Adrenal gland (tissue), 9 donors: ENCODE measurements at regions not wholly inside any gene's neighbourhood (a gene's known extent, or its start where the extent isn't known, plus 50 kb on each side); places are given as distances from the start of the nearest gene placed in this dataset.

Experiments used
- DNase-seq, 7 donors: peaks; one replicate each; pipeline ENCODE4 v3.0.0-alpha.2; 2019 to 2020
- H3K27ac ChIP-seq, 5 donors: fragments of 200-600 bp; sonication (generic) in 4 of 5; 1 replicate in 3 of 5; 2 replicates in 2 of 5; pipeline versions ENCODE4 v1.5.1 to v1.8.0; 2016 to 2020; ENCODE audit warnings: mild to moderate bottlenecking in 1 of 5
- H3K27me3 ChIP-seq: fragments of 200-600 bp; 2 replicates; pipeline ENCODE4 v1.8.0; 2021
- H3K36me3 ChIP-seq, 2 donors: fragments of 200-600 bp; replicated peaks in 1 of 2; 1 replicate in 1 of 2; 2 replicates in 1 of 2; pipeline versions ENCODE4 v1.5.1 to v1.8.0; 2018 to 2022
- H3K4me1 ChIP-seq, 2 donors: fragments of 200-600 bp; replicated peaks in 1 of 2; 1 replicate in 1 of 2; 2 replicates in 1 of 2; pipeline versions ENCODE4 v1.5.1 to v1.8.0; 2018 to 2021
- H3K4me3 ChIP-seq, 4 donors: fragments of 200-600 bp; sonication (generic) in 3 of 4; one replicate each; pipeline ENCODE4 v1.5.1; 2016 to 2018
- H3K9me3 ChIP-seq, 3 donors: fragments of 200-600 bp; sonication (generic) in 1 of 3; replicated peaks in 1 of 3; 1 replicate in 2 of 3; 2 replicates in 1 of 3; pipeline versions ENCODE4 v1.5.1 to v1.8.0; 2016 to 2021
- CTCF ChIP-seq, 6 experiments: fragments of 450-650 bp in 4 of 6; fragments of 200-600 bp in 2 of 6; sonication (generic) in 1 of 6; IDR thresholded peaks; 1 replicate in 5 of 6; 2 replicates in 1 of 6; pipeline versions ENCODE4 v1.5.1 to v1.8.0; 2016 to 2021; ENCODE audit warnings: antibody characterized with exemption in 6 of 6, mild to moderate bottlenecking in 2 of 6, moderate library complexity in 1 of 6
- POLR2A ChIP-seq, 2 donors: fragments of 450-650 bp; IDR thresholded peaks; one replicate each; pipeline ENCODE4 v1.6.1; 2017; ENCODE audit warnings: antibody characterized with exemption in 2 of 2, mild to moderate bottlenecking in 2 of 2, moderate library complexity in 1 of 2
- WGBS, 4 donors: extraction: QIAGEN DNeasy Blood & Tissue Kit in 2 of 4; methylation state at CpG; one replicate each; pipeline versions ENCODE4 v1.1.5 to v1.1.7; 2013 to 2017; 5-methylcytosine and 5-hydroxymethylcytosine counted together
- intact Hi-C, 2 donors: fragments of 100-400 bp; cut with DNase I; formaldehyde crosslinking; loops; one replicate each; pipeline versions ENCODE4 v1.14.1 to v1.15.0; 2022 to 2023
- donor health status: healthy with polysubstance abuse.
- donor health status: Bipolar disorder and iron deficiency.
- donor health status: DM: yes; HTN: yes; CAD: no.
- donor health status: DM: no; HTN: no; CAD: no.
- donor health status: DM: no; HTN: no; CAD: no.

GRCh38 chr6:44569931-44570385 lies 182.5 kb downstream of the CDC5L start:
- no peaks in the 10 kb centered on the region for H3K36me3 ChIP-seq
- peaks cover 5 to 11% of the 10 kb centered on the region in 2 donors for H3K4me1 ChIP-seq
- no peak overlapping the region for H3K4me3 ChIP-seq
- 11 to 32% (median 19%) methylated on average over 4 to 7 of the region's 7 CpGs for WGBS, 4 donors
- intact Hi-C loops = no loop called here
- no peaks in the 10 kb centered on the region for H3K27me3 ChIP-seq
- DNase-seq = peak; percentile 17 to 67 (median 34)
- H3K9me3 ChIP-seq = no peaks in the 10 kb centered on the region
- TF ChIP-seq CTCF (IDR thresholded peaks at IDR 0.05) = no peak
- TF ChIP-seq POLR2A (IDR thresholded peaks at IDR 0.05) = no peak
- H3K27ac ChIP-seq = peak overlapping the region in 2 of 5 donors; percentile 11 to 53

- H3K4me3 ChIP-seq = no peak overlapping the region
- H3K27ac ChIP-seq = no peak overlapping the region
- intact Hi-C loops = no loop called here
- H3K36me3 ChIP-seq = no peaks in the 10 kb centered on the region
- no peaks in the 10 kb centered on the region for H3K9me3 ChIP-seq
- DNase-seq = peak in 1 of 7 donors; percentile 1
- TF ChIP-seq CTCF (IDR thresholded peaks at IDR 0.05) = no peak
- TF ChIP-seq POLR2A (IDR thresholded peaks at IDR 0.05) = no peak
- WGBS, 4 donors = 88 to 93% (median 90%) methylated on average over 1 of the region's 1 CpG
- H3K27me3 ChIP-seq = no peaks in the 10 kb centered on the region
- peaks cover 5 to 11% of the 10 kb centered on the region in 2 donors for H3K4me1 ChIP-seq
Observed at GRCh38 chr6:44571510-44571909, 184.0 kb downstream of the CDC5L start.

GRCh38 chr6:44572346-44572745 lies 184.8 kb downstream of the CDC5L start:
- no peak for TF ChIP-seq CTCF (IDR thresholded peaks at IDR 0.05)
- TF ChIP-seq POLR2A (IDR thresholded peaks at IDR 0.05) = no peak
- Histone ChIP-seq H3K27me3 (no peaks in the 10 kb centered on the region), H3K4me3 (no peak overlapping the region), H3K27ac (no peak overlapping the region), H3K4me1 (peaks cover 5 to 11% of the 10 kb centered on the region in 2 donors), H3K9me3 (no peaks in the 10 kb centered on the region), H3K36me3 (no peaks in the 10 kb centered on the region)
- intact Hi-C loops = no loop called here
- DNase-seq = peak in 2 of 7 donors; percentile 0 to 27

- Histone ChIP-seq H3K4me1 (no peaks in the 10 kb centered on the region), H3K27ac (no peak overlapping the region), H3K9me3 (no peaks in the 10 kb centered on the region), H3K27me3 (no peaks in the 10 kb centered on the region), H3K36me3 (no peaks in the 10 kb centered on the region), H3K4me3 (no peak overlapping the region)
- DNase-seq = no peak
- intact Hi-C loops = no loop called here
- TF ChIP-seq POLR2A (IDR thresholded peaks at IDR 0.05) (no peak), CTCF (IDR thresholded peaks at IDR 0.05) (no peak)
Observed at GRCh38 chr6:44575644-44576043, 188.1 kb downstream of the CDC5L start.
